HCT116 (cell line): ENCODE measurements at regions not wholly inside any gene's neighbourhood (a gene's known extent, or its start where the extent isn't known, plus 50 kb on each side); places are given as distances from the start of the nearest gene placed in this dataset.

Experiments
- ATAC-seq: fragments of 200-7000 bp; cut with Tn5 transposase; 2 replicates; pipeline ENCODE4 v1.9.1; 2020; ENCODE audit warnings: mild to moderate bottlenecking, moderate library complexity
- BruUV-seq: library from RNA; stranded (reverse); fragments of 400-500 nt; replicated peaks from 2 replicates; lab custom pipeline; 2021; lab: Mats Ljungman, UMichigan
- CTCF ChIA-PET: fragments of 300-600 bp; sonication (Branson Sonifier 250); formaldehyde crosslinking; loops from one replicate; lab custom pipeline; 2021; ENCODE audit warnings: antibody characterized with exemption; lab: Charles Lee
- POLR2A ChIA-PET: fragments of 300-600, 350-600 bp; sonication (Branson Sonifier 250); formaldehyde crosslinking; loops from one replicate; lab custom pipeline; 2021; ENCODE audit warnings: antibody characterized with exemption; lab: Charles Lee
- RAD21 ChIA-PET, 2 experiments: fragments of 300-600 bp; sonication (Branson Sonifier 250); formaldehyde crosslinking; loops; one replicate each; lab custom pipeline; 2023; ENCODE audit warnings: low total read pairs in 2 of 2; ENCODE audit not compliant: uncharacterized antibody in 2 of 2, unreplicated experiment in 2 of 2, low non-redundant PET in 1 of 2; lab: Charles Lee
- DNase-seq: peaks from one replicate; pipeline ENCODE4 v3.0.0-alpha.2; 2010; ENCODE audit warnings: low read depth, low spot score
- H2AFZ ChIP-seq: fragments of 200-600 bp; shearing (Covaris generic), sonication (generic); 2 replicates; pipeline ENCODE4 v1.6.1; 2017; ENCODE audit warnings: low read depth, mixed run types, mixed read lengths, antibody characterized with exemption, low read length; ENCODE audit not compliant: poor library complexity, severe bottlenecking
- H3K27ac ChIP-seq: 2 replicates; pipeline ENCODE4 v1.5.1; 2012; ENCODE audit warnings: low read depth, low read length
- H3K27me3 ChIP-seq: fragments of 200-600 bp; sonication (generic); 2 replicates; pipeline ENCODE4 v1.6.1; 2016; ENCODE audit warnings: mixed run types, low read length, mixed read lengths; ENCODE audit not compliant: insufficient read depth
- H3K36me3 ChIP-seq, 2 experiments: fragments of 200-500 bp in 1 of 2; fragments of 200-600 bp in 1 of 2; sonication (Bioruptor generic) in 1 of 2; sonication (generic) in 1 of 2; 2 replicates each; pipeline versions ENCODE4 v1.5.1 to v1.6.1; 2014 to 2016; ENCODE audit warnings: low read length in 2 of 2, inconsistent platforms in 1 of 2, mixed read lengths in 1 of 2, mixed run types in 1 of 2; ENCODE audit not compliant: insufficient read depth in 2 of 2, control insufficient read depth in 1 of 2
- H3K4me1 ChIP-seq, 2 experiments: fragments of 200-600 bp in 1 of 2; sonication (generic) in 1 of 2; 2 replicates each; pipeline versions ENCODE4 v1.5.1 to v1.6.1; 2012 to 2017; ENCODE audit warnings: low read length in 2 of 2, inconsistent platforms in 1 of 2, mild to moderate bottlenecking in 1 of 2, mixed read lengths in 1 of 2, mixed run types in 1 of 2, moderate library complexity in 1 of 2; ENCODE audit not compliant: insufficient read depth in 2 of 2, control insufficient read depth in 1 of 2
- H3K4me2 ChIP-seq: fragments of 200-600 bp; sonication (generic); 2 replicates; pipeline ENCODE4 v1.6.1; 2017; ENCODE audit warnings: mixed run types, low read length, mixed read lengths
- H3K4me3 ChIP-seq, 2 experiments: fragments of 200-600 bp in 1 of 2; sonication (generic) in 1 of 2; replicated peaks in 1 of 2; 2 replicates each; pipeline ENCODE4 v1.5.1; 2011 to 2016; ENCODE audit warnings: low read length in 2 of 2, control low read depth in 1 of 2, low read depth in 1 of 2, mild to moderate bottlenecking in 1 of 2, mixed read lengths in 1 of 2, mixed run types in 1 of 2
- H3K79me2 ChIP-seq: fragments of 200-600 bp; sonication (generic); 2 replicates; pipeline ENCODE4 v1.6.1; 2017; ENCODE audit warnings: mild to moderate bottlenecking, mixed run types, low read length, moderate library complexity, mixed read lengths; ENCODE audit not compliant: insufficient read depth
- H3K9ac ChIP-seq: fragments of 200-600 bp; sonication (generic); 2 replicates; pipeline ENCODE4 v1.6.1; 2016; ENCODE audit warnings: low read length, mixed read lengths
- H3K9me2 ChIP-seq: fragments of 200-600 bp; sonication (generic), shearing (Covaris generic); 2 replicates; pipeline ENCODE4 v1.6.1; 2017; ENCODE audit warnings: mixed run types, mild to moderate bottlenecking, moderate library complexity; ENCODE audit not compliant: insufficient read depth
- H3K9me3 ChIP-seq, 2 experiments: fragments of 200-500 bp in 1 of 2; fragments of 200-600 bp in 1 of 2; sonication (Bioruptor generic) in 1 of 2; sonication (generic) in 1 of 2; 2 replicates each; pipeline ENCODE4 v1.6.1; 2014 to 2017; ENCODE audit warnings: low read length in 2 of 2, mixed read lengths in 2 of 2, inconsistent platforms in 1 of 2, low read depth in 1 of 2, mild to moderate bottlenecking in 1 of 2, mixed run types in 1 of 2, moderate library complexity in 1 of 2; ENCODE audit not compliant: control insufficient read depth in 1 of 2, insufficient read depth in 1 of 2
- H4K20me1 ChIP-seq: fragments of 200-600 bp; sonication (generic), shearing (Covaris generic); 2 replicates; pipeline ENCODE4 v1.6.1; 2017; ENCODE audit warnings: mixed run types, mild to moderate bottlenecking, moderate library complexity; ENCODE audit not compliant: insufficient read depth
- CBX3 ChIP-seq: IDR thresholded peaks from 2 replicates; pipeline ENCODE4 v1.6.1; 2012; ENCODE audit warnings: low read depth
- CTCF ChIP-seq, 3 experiments: fragments of 200-600 bp in 1 of 3; sonication (generic) in 1 of 3; IDR thresholded peaks in 2 of 3; conservative IDR thresholded peaks in 1 of 3; 2 replicates each; pipeline ENCODE4 v1.5.1; 2012 to 2017; ENCODE audit warnings: low read depth in 2 of 3, low read length in 2 of 3, antibody characterized with exemption in 1 of 3, borderline replicate concordance in 1 of 3, control low read depth in 1 of 3, mild to moderate bottlenecking in 1 of 3, mixed read lengths in 1 of 3, mixed run types in 1 of 3, moderate library complexity in 1 of 3; ENCODE audit not compliant: insufficient read depth in 1 of 3
- EZH2phosphoT487 ChIP-seq: fragments of 200-600 bp; IDR thresholded peaks from 2 replicates; pipeline ENCODE4 v1.6.1; 2018; ENCODE audit warnings: antibody characterized with exemption, borderline replicate concordance
- POLR2AphosphoS5 ChIP-seq: IDR thresholded peaks from 2 replicates; pipeline ENCODE4 v1.6.1; 2011; ENCODE audit warnings: mild to moderate bottlenecking, low read depth, low read length, moderate library complexity
- ZFX ChIP-seq: fragments of 450-650 bp; IDR thresholded peaks from 2 replicates; pipeline ENCODE4 v1.6.1; 2017
- intact Hi-C: fragments of 100-400 bp; cut with micrococcal nuclease; formaldehyde crosslinking; loops from 2 replicates; pipeline ENCODE4 v1.10.0; 2022
- TF ChIP-seq, protein P1 (sequence below): IDR thresholded peaks from 2 replicates; pipeline ENCODE4 v1.6.1; 2012
- TF ChIP-seq, protein P2 (sequence below): IDR thresholded peaks from 2 replicates; pipeline ENCODE4 v1.6.1; 2012

GRCh38 chr1:102085896-102086295, 89.2 kb upstream of the OLFM3 start:
- ChIA-PET POLR2A (no interaction called here), CTCF (no interaction called here), RAD21 (no interaction called here)
- ATAC-seq (no peak), DNase-seq (no peak)
- Histone ChIP-seq H3K27me3 (no peaks in the 10 kb centered on the region), H3K4me2 (no peak overlapping the region), H3K27ac (no peak overlapping the region), H2AFZ (no peak overlapping the region), H3K9me2 (no peaks in the 10 kb centered on the region), H4K20me1 (no peaks in the 10 kb centered on the region), H3K9me3 (no peaks in the 10 kb centered on the region), H3K36me3 (no peaks in the 10 kb centered on the region), H3K79me2 (no peaks in the 10 kb centered on the region), H3K4me3 (no peak overlapping the region), H3K4me1 (no peaks in the 10 kb centered on the region), H3K9ac (no peak overlapping the region)
- no TSS peak for BruUV-seq
- TF ChIP-seq CBX3 = no peak
- no peak for TF ChIP-seq ZFX
- TF ChIP-seq, protein P1, sequence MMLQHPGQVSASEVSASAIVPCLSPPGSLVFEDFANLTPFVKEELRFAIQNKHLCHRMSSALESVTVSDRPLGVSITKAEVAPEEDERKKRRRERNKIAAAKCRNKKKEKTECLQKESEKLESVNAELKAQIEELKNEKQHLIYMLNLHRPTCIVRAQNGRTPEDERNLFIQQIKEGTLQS = no peak
- TF ChIP-seq POLR2AphosphoS5 = no peak
- TF ChIP-seq EZH2phosphoT487 = no peak
- TF ChIP-seq, protein P2, sequence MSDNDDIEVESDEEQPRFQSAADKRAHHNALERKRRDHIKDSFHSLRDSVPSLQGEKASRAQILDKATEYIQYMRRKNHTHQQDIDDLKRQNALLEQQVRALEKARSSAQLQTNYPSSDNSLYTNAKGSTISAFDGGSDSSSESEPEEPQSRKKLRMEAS = no peak
- TF ChIP-seq CTCF (IDR thresholded peaks at IDR 0.05 in 2 of 3, conservative IDR thresholded peaks at IDR 0.05 in 1 of 3; ENCODE audit: borderline replicate concordance in 1 of 3, insufficient read depth in 1 of 3, low read depth in 2 of 3, low read length in 2 of 3) = no peak
- intact Hi-C loops = no loop called here
